Activated B cell treated with CpG ODN at 0.5 μM for 24 hours (primary cell): ENCODE measurements at regions not wholly inside any gene's neighbourhood (a gene's known extent, or its start where the extent isn't known, plus 50 kb on each side); places are given as distances from the start of the nearest gene placed in this dataset.

ENCODE experiments used
- ATAC-seq: fragments of 200-7000 bp; cut with Tn5 transposase; one replicate; pipeline ENCODE4 v1.10.0; 2021; ENCODE audit warnings: low read depth, mild to moderate bottlenecking, moderate library complexity
- CTCF ChIA-PET: fragments of 350-600 bp; sonication (Branson Sonifier 250); formaldehyde crosslinking; loops from one replicate; lab custom pipeline; 2021; ENCODE audit warnings: antibody characterized with exemption; lab: Charles Lee
- POLR2A ChIA-PET: fragments of 350-600 bp; sonication (Branson Sonifier 250); formaldehyde crosslinking; loops from one replicate; lab custom pipeline; 2021; ENCODE audit warnings: antibody characterized with exemption; lab: Charles Lee
- DNase-seq: peaks from one replicate; pipeline ENCODE4 v3.0.0; 2022
- H3K27ac Mint-ChIP-seq: one replicate; pipeline ENCODE4 v1.8.0; 2020; ENCODE audit warnings: mixed read lengths
- H3K27me3 Mint-ChIP-seq: one replicate; pipeline ENCODE4 v1.8.0; 2021; ENCODE audit warnings: mixed read lengths
- H3K36me3 Mint-ChIP-seq: one replicate; pipeline ENCODE4 v1.8.0; 2021; ENCODE audit warnings: low read depth, mixed read lengths
- H3K4me1 Mint-ChIP-seq: one replicate; pipeline ENCODE4 v1.8.0; 2021; ENCODE audit warnings: mixed read lengths
- H3K4me3 Mint-ChIP-seq: one replicate; pipeline ENCODE4 v1.8.0; 2020; ENCODE audit warnings: mild to moderate bottlenecking, mixed read lengths
- H3K9me3 Mint-ChIP-seq: one replicate; pipeline ENCODE4 v1.8.0; 2020; ENCODE audit warnings: mixed read lengths
- intact Hi-C: fragments of 100-400 bp; cut with micrococcal nuclease; formaldehyde crosslinking; loops from one replicate; pipeline ENCODE4 v1.15.1; 2024
- TF ChIP-seq, protein P1 (sequence below): fragments of 200-600 bp; IDR thresholded peaks from one replicate; pipeline ENCODE4 v1.8.0; 2022; ENCODE audit warnings: antibody characterized with exemption, mild to moderate bottlenecking

DNA sequence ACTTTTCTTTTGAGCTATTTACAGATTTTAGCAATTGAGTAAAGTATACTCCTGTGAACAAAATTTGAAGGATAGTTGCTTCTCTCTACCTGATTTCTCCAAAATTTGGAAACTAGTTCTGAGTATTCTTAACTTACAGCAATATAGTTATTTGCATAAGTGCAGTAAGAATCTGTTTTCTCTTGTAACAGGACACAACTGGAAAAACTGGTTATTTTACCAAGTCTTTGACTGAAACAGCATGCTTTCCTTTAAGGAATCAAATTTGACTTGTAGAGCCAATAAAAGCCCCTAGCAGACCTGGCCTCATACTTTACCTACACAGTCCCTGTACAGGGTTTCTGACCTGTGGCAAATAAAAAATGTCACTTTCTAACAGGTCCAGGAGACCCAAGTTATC lies 301.9 kb upstream of the POU5F2 start:
- ChIA-PET CTCF (no interaction called here), POLR2A (no interaction called here)
- Mint-ChIP-seq H3K36me3 (peaks cover 52% of the 10 kb centered on the region), H3K4me1 (no peaks in the 10 kb centered on the region), H3K27me3 (no peaks in the 10 kb centered on the region), H3K9me3 (no peaks in the 10 kb centered on the region), H3K4me3 (no peak overlapping the region), H3K27ac (no peak overlapping the region)
- DNase-seq (no peak), ATAC-seq (no peak)
- intact Hi-C loops: no loop called here
- TF ChIP-seq, protein P1, sequence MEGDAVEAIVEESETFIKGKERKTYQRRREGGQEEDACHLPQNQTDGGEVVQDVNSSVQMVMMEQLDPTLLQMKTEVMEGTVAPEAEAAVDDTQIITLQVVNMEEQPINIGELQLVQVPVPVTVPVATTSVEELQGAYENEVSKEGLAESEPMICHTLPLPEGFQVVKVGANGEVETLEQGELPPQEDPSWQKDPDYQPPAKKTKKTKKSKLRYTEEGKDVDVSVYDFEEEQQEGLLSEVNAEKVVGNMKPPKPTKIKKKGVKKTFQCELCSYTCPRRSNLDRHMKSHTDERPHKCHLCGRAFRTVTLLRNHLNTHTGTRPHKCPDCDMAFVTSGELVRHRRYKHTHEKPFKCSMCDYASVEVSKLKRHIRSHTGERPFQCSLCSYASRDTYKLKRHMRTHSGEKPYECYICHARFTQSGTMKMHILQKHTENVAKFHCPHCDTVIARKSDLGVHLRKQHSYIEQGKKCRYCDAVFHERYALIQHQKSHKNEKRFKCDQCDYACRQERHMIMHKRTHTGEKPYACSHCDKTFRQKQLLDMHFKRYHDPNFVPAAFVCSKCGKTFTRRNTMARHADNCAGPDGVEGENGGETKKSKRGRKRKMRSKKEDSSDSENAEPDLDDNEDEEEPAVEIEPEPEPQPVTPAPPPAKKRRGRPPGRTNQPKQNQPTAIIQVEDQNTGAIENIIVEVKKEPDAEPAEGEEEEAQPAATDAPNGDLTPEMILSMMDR: no peak

GRCh38 chr5:94040591-94041148 lies 299.3 kb upstream of the POU5F2 start:
- no peak overlapping the region for H3K27ac Mint-ChIP-seq
- H3K9me3 Mint-ChIP-seq: no peaks in the 10 kb centered on the region
- TF ChIP-seq, protein P1: no peak
- H3K36me3 Mint-ChIP-seq: peaks cover 50% of the 10 kb centered on the region
- H3K4me1 Mint-ChIP-seq: no peaks in the 10 kb centered on the region
- H3K4me3 Mint-ChIP-seq: no peak overlapping the region
- H3K27me3 Mint-ChIP-seq: no peaks in the 10 kb centered on the region
- POLR2A ChIA-PET: no interaction called here
- ATAC-seq: no peak
- CTCF ChIA-PET: no interaction called here
- no peak for DNase-seq
- intact Hi-C loops: no loop called here

DNA sequence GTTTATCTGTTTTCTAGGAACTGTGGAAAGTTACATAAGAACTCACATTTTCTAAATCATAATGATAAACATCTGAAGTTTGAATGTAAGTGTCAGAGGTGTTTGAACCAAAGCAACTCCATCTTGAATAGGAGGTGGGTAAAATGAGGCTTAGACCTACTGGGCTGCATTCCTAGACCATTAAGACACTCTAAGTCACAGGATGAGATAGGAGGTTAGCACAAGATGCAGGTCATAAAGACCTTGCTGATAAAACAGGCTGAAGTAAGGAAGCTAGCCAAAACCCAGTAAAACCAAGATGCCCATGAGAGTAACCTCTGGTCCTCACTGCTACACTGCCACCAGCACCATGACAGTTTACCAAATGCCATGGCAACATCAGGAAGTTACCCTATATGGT lies 297.7 kb upstream of the POU5F2 start:
- ChIA-PET CTCF (no interaction called here), POLR2A (no interaction called here)
- H3K27ac Mint-ChIP-seq: no peak overlapping the region
- intact Hi-C loops: no loop called here
- H3K27me3 Mint-ChIP-seq: no peaks in the 10 kb centered on the region
- no peaks in the 10 kb centered on the region for H3K4me1 Mint-ChIP-seq
- no peak for ATAC-seq
- H3K4me3 Mint-ChIP-seq: no peak overlapping the region
- no peak for DNase-seq
- no peaks in the 10 kb centered on the region for H3K9me3 Mint-ChIP-seq
- H3K36me3 Mint-ChIP-seq: peaks cover 46% of the 10 kb centered on the region
- TF ChIP-seq, protein P1: no peak

GRCh38 chr5:94031631-94032030 lies 290.2 kb upstream of the POU5F2 start:
- H3K9me3 Mint-ChIP-seq: peaks cover 8% of the 10 kb centered on the region
- H3K27ac Mint-ChIP-seq: no peak overlapping the region
- no peaks in the 10 kb centered on the region for H3K27me3 Mint-ChIP-seq
- H3K4me3 Mint-ChIP-seq: no peak overlapping the region
- POLR2A ChIA-PET: no interaction called here
- ATAC-seq (no peak), DNase-seq (no peak)
- H3K36me3 Mint-ChIP-seq: peaks cover 58% of the 10 kb centered on the region
- intact Hi-C loops: no loop called here
- TF ChIP-seq, protein P1: no peak
- no peaks in the 10 kb centered on the region for H3K4me1 Mint-ChIP-seq
- CTCF ChIA-PET: no interaction called here

DNA sequence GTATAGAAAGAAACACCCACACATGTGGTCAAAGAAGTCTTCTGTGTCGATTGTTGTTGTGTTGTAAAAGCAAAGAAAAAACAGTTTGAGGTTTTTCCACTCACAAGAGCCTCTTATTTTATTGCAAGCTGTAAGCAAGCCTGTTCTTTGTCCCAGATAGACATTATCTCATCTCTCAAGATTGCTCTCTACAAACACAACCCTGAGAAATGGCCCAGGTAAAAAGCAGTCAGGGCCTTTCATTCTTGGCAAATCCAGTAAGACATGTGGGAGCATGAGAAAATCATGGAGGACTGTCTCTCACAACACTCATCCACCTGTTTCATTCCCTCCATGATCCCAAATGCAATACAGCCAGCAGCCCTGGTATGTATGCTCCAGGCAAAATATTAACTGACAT lies 286.6 kb upstream of the POU5F2 start:
- CTCF ChIA-PET: no interaction called here
- DNase-seq (no peak), ATAC-seq (no peak)
- H3K4me3 Mint-ChIP-seq: no peak overlapping the region
- peaks cover 2% of the 10 kb centered on the region for H3K9me3 Mint-ChIP-seq
- peaks cover 47% of the 10 kb centered on the region for H3K36me3 Mint-ChIP-seq
- H3K4me1 Mint-ChIP-seq: peaks cover 15% of the 10 kb centered on the region
- TF ChIP-seq, protein P1: no peak
- POLR2A ChIA-PET: no interaction called here
- H3K27me3 Mint-ChIP-seq: no peaks in the 10 kb centered on the region
- intact Hi-C loops: no loop called here
- no peak overlapping the region for H3K27ac Mint-ChIP-seq
